ENCODE measurements at regions not wholly inside any gene's neighbourhood (a gene's known extent, or its start where the extent isn't known, plus 50 kb on each side); places are given as distances from the start of the nearest gene placed in this dataset.

DNA sequence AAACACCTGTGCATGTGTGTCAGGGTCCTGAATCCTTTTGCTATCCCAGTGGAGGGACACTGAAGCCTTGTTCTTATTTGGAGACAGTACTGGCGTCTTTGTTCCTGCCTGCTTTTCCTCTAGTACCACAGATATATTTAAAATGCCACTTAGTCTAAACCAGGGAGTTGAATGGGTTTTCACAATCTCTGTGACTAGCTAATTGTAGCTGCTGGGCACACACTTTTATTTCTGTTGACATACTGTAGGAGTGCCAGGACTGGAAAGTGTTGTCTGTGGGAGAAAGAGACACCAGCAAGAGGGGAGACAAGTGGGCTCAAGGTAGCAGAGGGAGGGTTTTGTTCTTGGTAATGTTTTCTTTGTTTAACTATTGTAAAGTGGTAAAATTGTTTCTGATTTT lies 174.0 kb upstream of the SV2C start:
- Histone ChIP-seq H3K27ac (ENCODE audit: low read length) (no peak overlapping the region), H3K9me2 (replicated peaks; ENCODE audit: insufficient read depth, low read length) (no peaks in the 10 kb centered on the region), H3K36me3 (replicated peaks; ENCODE audit: insufficient read depth, low read length) (no peaks in the 10 kb centered on the region), H3K79me2 (ENCODE audit: low read length) (no peaks in the 10 kb centered on the region), H3K4me1 (ENCODE audit: low read length) (no peaks in the 10 kb centered on the region), H2AFZ (ENCODE audit: low read length) (no peak overlapping the region), H3K27me3 (replicated peaks; ENCODE audit: insufficient read depth, low read length) (no peaks in the 10 kb centered on the region), H3K9ac (ENCODE audit: low read length) (no peak overlapping the region), H3F3A (ENCODE audit: insufficient read depth, low read length) (no peaks in the 10 kb centered on the region), H3K4me2 (ENCODE audit: low read depth, low read length) (no peak overlapping the region), H3K9me3 (replicated peaks; ENCODE audit: insufficient read depth, low read length) (no peaks in the 10 kb centered on the region), H4K20me1 (ENCODE audit: insufficient read depth, low read length) (no peaks in the 10 kb centered on the region), H3K4me3 (ENCODE audit: low read length) (no peak overlapping the region)
- DNase-seq, result no peak
- no peak for TF ChIP-seq EZH2phosphoT487 (IDR thresholded peaks at IDR 0.05; ENCODE audit: low read length)
- TF ChIP-seq, protein P1, sequence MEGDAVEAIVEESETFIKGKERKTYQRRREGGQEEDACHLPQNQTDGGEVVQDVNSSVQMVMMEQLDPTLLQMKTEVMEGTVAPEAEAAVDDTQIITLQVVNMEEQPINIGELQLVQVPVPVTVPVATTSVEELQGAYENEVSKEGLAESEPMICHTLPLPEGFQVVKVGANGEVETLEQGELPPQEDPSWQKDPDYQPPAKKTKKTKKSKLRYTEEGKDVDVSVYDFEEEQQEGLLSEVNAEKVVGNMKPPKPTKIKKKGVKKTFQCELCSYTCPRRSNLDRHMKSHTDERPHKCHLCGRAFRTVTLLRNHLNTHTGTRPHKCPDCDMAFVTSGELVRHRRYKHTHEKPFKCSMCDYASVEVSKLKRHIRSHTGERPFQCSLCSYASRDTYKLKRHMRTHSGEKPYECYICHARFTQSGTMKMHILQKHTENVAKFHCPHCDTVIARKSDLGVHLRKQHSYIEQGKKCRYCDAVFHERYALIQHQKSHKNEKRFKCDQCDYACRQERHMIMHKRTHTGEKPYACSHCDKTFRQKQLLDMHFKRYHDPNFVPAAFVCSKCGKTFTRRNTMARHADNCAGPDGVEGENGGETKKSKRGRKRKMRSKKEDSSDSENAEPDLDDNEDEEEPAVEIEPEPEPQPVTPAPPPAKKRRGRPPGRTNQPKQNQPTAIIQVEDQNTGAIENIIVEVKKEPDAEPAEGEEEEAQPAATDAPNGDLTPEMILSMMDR (IDR thresholded peaks at IDR 0.05; ENCODE audit: low read length), result no peak
- no peak for TF ChIP-seq EZH2 (optimal IDR thresholded peaks at IDR 0.05; ENCODE audit: low read depth, low read length)

DNA sequence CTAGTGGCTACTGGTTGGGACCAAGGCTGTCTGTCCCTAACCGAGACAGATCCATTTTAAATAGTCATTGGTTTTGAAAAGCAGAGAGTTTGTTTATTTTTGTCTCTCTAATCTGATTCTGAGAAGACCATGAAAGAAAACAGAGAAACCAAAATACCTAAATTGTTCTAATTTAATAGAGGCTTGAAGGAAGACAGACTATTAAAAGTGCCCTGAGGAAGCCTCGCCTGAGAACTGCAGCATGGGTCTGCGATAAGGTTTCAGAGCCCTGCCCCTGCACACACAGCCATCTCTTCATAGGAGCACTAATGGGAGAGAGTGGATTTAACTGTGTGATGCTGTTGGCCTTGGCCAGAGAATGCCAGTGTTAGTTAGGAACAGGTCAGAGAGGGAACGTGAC lies 175.5 kb upstream of the SV2C start:
- no peak overlapping the region for H2AFZ ChIP-seq (ENCODE audit: low read length)
- no peak for DNase-seq
- no peak overlapping the region for H3K27ac ChIP-seq (ENCODE audit: low read length)
- H3K9me3 ChIP-seq (replicated peaks; ENCODE audit: insufficient read depth, low read length), result no peaks in the 10 kb centered on the region
- TF ChIP-seq, protein P1 (IDR thresholded peaks at IDR 0.05; ENCODE audit: low read length), result no peak
- TF ChIP-seq EZH2phosphoT487 (IDR thresholded peaks at IDR 0.05; ENCODE audit: low read length), result no peak
- TF ChIP-seq EZH2 (optimal IDR thresholded peaks at IDR 0.05; ENCODE audit: low read depth, low read length), result no peak
- H4K20me1 ChIP-seq (ENCODE audit: insufficient read depth, low read length), result no peaks in the 10 kb centered on the region
- no peaks in the 10 kb centered on the region for H3K27me3 ChIP-seq (replicated peaks; ENCODE audit: insufficient read depth, low read length)
- H3K9me2 ChIP-seq (replicated peaks; ENCODE audit: insufficient read depth, low read length), result no peaks in the 10 kb centered on the region
- H3F3A ChIP-seq (ENCODE audit: insufficient read depth, low read length), result no peaks in the 10 kb centered on the region
- H3K79me2 ChIP-seq (ENCODE audit: low read length), result no peaks in the 10 kb centered on the region
- no peak overlapping the region for H3K9ac ChIP-seq (ENCODE audit: low read length)
- no peaks in the 10 kb centered on the region for H3K4me1 ChIP-seq (ENCODE audit: low read length)
- no peak overlapping the region for H3K4me3 ChIP-seq (ENCODE audit: low read length)
- H3K36me3 ChIP-seq (replicated peaks; ENCODE audit: insufficient read depth, low read length), result no peaks in the 10 kb centered on the region
- H3K4me2 ChIP-seq (ENCODE audit: low read depth, low read length), result no peak overlapping the region

DNA sequence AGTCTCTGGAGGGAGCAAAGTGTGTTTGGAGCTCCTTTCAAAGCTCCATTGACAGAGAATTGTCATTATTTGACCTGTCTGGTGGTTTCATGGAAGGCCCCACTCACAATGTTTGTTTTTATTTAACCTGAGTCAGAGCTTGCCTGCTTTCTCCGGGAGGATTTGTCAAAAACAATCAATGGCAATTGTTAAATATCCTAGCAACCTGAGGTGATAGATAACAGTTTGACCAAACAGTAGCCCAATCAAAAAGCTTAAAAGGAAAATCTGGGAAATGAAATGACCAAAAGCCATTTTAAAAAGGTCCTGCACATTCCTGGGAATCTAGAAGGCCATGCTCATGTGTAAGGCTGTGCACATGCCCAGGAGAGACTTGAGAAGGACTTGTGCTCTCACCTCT lies 177.2 kb upstream of the POC5 start:
- H3K4me2 ChIP-seq (ENCODE audit: low read depth, low read length), result no peak overlapping the region
- TF ChIP-seq EZH2 (optimal IDR thresholded peaks at IDR 0.05; ENCODE audit: low read depth, low read length) (no peak), EZH2phosphoT487 (IDR thresholded peaks at IDR 0.05; ENCODE audit: low read length) (no peak)
- TF ChIP-seq, protein P1 (IDR thresholded peaks at IDR 0.05; ENCODE audit: low read length), result no peak

More for the DNA sequence above, 177.2 kb upstream of the POC5 start:
- DNase-seq, result no peak
- no peak overlapping the region for H3K27ac ChIP-seq (ENCODE audit: low read length)
- H3F3A ChIP-seq (ENCODE audit: insufficient read depth, low read length), result no peaks in the 10 kb centered on the region
- no peaks in the 10 kb centered on the region for H4K20me1 ChIP-seq (ENCODE audit: insufficient read depth, low read length)
- H3K9me2 ChIP-seq (replicated peaks; ENCODE audit: insufficient read depth, low read length), result no peaks in the 10 kb centered on the region
- H2AFZ ChIP-seq (ENCODE audit: low read length), result no peak overlapping the region
- no peak overlapping the region for H3K9ac ChIP-seq (ENCODE audit: low read length)
- H3K4me1 ChIP-seq (ENCODE audit: low read length), result peaks cover 14% of the 10 kb centered on the region
- no peak overlapping the region for H3K4me3 ChIP-seq (ENCODE audit: low read length)
- no peaks in the 10 kb centered on the region for H3K79me2 ChIP-seq (ENCODE audit: low read length)
- H3K9me3 ChIP-seq (replicated peaks; ENCODE audit: insufficient read depth, low read length), result no peaks in the 10 kb centered on the region
- H3K27me3 ChIP-seq (replicated peaks; ENCODE audit: insufficient read depth, low read length), result no peaks in the 10 kb centered on the region
- no peaks in the 10 kb centered on the region for H3K36me3 ChIP-seq (replicated peaks; ENCODE audit: insufficient read depth, low read length)
